HG03469 (cell line): ENCODE measurements at regions not wholly inside any gene's neighbourhood (a gene's known extent, or its start where the extent isn't known, plus 50 kb on each side); places are given as distances from the start of the nearest gene placed in this dataset.
A peak's percentile ranks its signal among the peaks of the same experiment; 100 is the strongest.

Source experiments
- ATAC-seq: cut with Tn5 transposase; IDR thresholded peaks from one replicate; pipeline ENCODE4 v1.9.1; 2021; ENCODE audit warnings: mild to moderate bottlenecking, moderate library complexity, moderate number of reproducible peaks; ENCODE audit not compliant: unreplicated experiment

DNA sequence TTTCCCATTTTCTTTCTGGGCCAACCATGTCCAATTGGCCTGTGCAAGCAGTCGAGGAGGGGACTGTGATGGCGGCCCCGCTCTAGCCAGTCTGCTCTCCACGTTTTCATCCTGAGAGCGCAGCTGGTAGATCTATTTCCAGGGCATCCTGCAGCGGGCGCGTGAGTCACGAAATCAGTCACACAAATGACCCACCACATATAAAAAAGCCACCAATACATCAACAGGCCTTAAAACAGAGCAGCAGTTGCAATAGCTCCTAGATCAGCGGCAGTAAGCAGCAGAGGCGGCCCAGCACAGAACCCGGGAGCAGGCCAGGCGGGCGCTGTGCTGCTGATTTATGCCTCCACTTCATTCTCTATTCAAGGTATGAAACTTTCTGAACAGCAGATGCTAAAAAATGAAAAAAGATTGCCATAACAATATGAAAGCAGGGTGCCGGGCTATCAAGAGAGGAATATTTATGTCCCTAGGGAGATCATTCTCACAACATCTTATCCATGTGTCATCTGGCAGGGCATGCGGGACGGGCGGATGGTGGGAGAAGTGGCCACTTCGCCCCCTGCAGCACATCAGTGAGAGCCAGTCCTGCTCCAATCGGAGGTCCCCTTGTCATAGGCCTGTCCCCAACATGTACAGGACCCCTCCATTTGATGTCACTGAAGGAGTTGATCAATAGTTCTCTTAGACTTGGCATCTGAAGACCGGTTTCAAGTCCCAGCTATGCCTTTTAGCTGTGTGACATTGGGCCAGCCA is 98.0 kb upstream of the GPR26 start:
- no peak for ATAC-seq

DNA sequence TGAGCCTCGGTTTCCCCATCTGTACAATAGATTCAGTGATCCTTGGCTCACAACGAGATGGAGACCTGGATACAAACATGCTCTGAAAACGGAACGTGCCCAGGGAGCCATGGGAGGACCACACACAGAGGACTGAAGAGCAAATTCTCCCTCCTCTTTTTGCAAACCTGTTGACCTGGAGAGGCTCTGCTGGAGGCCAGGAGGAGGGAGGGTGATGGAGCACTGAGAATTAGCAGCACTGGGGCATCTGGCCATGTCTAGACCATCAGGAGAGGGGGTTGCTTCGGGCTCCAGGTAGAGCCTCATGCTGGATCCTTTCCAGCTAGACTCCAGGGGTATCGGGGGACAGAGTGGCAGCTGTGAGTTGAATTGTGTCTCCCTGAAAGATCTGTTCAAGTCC is 97.4 kb upstream of the GPR26 start:
- no peak for ATAC-seq

DNA sequence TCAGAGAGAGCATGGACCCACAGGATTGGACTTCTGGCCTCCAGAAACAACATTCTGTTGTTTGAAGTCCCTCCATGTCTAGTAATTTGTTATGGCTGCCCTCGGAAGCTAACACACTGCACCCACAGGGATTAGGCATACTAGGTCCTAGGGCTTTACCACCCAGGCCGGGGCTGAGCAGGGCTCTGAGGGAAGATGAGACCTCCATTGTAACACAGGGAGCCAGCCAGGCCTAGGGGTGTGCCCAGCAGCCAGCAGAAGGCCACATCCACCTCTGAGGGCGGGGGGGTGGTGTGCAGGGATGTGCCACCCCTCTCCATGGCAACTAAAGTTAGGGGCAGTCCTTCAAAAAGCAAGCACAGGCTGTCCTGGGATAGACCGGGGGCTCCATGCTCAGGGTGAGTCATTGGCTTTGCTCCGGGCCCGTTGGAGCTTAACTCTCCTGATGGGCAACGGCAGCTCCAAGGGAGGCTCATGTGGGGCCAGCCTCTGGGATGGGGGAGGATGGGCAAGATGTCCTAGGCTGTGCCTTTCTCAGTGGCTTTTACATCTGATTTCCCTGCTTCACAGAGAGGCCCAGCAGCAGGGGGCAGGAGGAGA is 96.6 kb upstream of the GPR26 start:
- no peak for ATAC-seq

DNA sequence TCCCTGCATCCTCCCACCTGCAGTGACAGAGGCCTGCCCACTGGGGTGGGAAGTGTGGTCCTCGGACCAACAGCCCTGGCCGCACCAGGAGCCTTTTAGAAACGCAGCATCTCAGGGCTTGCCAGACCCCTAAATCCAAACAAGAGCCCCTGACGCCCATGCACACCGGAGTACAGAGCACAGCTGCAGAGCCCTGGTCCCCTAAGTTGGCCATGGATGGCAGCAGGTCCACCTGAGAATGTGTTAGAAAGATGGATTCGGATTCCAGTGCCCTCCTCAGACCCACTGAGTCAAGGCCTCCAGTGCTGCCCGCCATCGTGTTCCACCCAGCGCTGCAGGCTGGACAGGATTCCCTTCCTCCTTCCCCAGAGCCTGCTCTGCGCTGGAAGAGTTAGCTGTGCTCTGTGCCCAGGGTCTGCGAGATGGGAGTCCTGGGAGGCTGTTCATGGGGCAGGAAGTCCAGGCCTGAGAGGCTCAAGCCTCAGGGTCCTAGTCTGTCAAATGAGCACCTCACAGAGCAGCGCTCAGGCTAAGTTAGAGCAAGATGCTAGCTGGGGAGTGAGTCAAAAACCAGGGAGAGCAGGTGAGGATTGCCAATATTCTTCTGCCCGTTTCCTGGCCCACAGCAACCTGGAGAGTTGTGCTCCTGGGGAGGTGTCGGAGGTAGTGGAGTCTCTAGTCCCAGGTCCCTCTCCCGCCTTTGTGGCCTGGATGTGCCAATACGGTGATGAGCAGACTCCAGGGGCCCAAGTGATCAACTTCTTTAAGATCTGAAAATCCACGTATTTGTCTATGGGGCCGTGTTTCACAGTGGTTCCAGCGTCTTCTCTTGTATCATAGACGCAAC is 95.9 kb upstream of the GPR26 start:
- no peak for ATAC-seq

DNA sequence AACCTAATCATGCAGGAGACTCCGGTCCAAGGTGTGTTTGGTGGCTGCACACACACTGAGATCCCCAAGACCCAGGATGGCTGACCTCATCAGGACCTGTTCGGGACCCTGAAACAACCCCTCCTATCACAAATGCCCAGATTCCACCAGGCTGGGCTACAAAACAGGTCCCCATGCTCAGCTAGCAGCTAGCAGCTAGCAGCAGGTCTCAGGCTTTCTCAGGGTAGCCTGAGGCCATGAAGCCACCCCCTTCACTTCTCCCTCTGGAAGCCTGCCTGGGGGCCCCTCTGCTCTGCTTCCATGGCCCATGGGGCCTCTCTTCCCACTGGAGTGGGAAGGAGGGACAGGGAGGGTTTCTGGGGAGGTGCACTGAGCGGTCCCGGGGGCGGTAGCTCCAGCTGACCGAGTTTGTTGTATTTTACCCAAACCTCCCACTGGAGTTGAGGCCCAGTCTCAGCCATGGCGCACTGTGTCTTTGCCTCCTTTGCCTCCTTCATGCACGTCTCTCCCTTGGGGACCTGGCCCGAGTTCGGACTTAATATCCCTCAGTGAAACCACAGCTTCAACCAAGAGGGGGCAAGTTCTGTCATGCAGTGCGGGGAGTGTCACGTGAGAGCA is 95.1 kb upstream of the GPR26 start:
- ATAC-seq = no peak

DNA sequence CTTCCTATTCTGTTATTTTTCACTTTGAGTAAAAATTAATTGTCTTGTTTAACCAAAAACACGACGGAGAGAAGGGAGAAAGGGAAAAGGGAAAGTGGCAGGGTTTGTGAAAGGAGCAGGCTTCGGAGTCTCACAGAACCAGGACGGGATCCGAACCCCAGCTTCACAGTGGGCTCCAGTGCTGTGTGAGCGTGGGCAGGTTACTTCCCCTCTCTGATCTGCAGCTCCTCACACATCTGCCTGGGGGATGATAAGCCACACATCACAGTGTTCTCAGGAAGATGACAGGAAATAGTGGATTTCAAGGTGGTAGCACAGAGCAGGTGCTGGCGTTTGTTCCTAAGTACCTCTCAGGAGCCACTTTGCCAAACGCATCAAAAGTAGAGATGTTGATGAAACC is 94.2 kb upstream of the GPR26 start:
- ATAC-seq = no peak

DNA sequence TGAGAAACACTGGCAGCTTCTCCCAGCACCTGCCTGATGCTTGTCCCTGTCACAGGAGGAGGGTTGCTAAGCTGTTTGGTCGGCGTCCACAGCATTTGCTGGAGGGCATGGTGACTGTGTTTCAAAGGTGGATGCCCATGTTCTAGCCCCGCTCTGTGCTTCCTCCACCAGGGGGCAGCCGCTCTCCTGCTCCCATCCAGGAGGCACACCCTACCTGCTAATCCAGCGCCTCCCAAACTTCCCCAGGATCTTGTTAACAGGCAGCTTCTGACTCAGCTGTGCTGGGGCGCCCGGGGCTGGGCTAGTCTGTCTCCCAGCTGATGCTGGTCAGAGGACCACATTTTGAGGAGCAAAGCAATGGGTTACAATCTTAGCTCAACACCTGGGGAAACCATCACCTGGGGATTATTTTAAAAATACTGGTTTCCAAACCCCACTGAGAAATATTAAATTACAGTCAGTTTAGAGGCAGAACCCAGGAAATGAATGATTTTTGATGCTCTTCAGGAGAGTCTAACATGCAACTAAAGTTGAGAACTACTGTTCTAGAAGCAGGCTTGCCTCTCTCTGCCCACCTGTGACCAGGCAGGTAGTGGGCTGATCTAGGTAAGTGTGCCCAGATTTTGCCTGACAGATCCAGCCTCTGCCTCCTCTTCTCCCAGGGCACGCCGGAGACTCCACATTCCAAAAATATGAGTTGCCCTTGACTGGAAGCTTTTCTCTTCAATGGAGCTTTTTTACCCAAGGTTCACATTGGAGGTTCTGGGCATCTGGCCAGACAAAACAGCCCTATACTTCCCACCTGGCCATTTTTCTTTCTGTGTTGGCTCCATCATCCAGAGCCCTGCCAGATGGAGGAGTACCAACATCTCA is 92.7 kb upstream of the GPR26 start:
- no peak for ATAC-seq

DNA sequence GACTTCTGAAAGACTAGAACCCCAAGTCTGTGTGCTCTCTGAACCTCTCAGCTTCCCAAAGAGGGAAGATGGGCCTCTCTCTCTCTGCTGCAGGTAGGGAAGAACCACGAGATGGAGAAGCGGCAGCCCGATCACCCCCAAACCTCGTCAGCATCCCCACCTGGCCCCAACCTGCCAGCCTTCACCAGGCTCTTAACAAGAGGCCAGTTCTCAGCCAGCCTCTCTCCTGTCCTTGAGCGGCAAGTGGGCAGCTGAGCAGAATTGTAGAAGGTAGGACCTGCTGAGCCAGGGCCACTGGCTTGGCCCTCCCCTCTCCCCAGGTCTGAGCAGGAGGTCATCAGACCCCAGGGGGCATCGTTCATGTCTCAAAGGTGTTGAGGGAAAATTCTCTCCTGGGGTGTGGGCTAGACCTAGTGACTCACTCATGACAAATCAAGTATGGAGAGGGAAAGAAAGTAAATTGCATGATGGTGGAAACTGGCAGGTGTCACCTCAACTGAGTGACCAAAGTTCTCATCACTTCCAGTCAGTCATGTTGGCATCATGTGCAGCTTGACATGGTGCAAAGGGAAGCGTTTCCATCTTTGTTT is 92.0 kb upstream of the GPR26 start:
- no peak for ATAC-seq

DNA sequence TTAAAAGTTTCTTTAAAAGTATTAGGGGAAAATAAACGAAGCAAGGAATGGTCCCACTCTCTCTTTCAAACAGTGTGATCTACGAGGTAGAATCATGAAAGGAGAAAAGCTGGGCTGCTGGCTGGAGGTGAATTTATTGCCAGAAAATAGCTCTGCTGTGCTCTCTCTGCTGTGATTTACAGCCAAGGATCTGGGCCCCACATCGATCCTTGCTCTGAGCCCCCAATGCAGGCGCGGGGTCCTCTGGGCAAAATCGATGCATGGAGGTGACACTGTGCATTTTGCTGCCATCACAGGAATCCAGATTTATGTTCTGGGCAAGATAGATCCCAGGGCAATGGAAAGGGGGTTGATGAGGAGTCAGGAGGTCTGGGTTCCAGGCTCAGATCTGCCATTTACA is 91.0 kb upstream of the GPR26 start:
- ATAC-seq = no peak

DNA sequence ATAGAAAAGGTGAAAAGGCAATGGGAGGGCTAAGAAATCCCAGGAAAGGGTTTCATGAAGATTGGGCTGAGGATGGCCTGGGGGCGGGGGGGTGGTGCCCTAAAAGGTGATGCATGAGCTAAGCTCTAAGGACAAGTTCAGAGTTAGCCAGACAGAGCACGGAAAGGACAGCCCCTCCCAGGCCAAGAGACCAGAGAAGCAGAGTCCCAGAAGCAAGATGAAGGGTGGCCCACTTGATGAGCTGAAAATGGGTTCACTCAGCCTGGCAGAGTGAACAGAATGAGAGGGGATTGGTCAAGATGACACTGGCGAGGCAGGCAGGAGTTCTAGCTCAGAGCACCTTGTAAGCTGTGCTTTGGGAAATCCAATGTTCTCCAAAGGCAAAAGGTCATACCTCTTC is 89.4 kb upstream of the GPR26 start:
- no peak for ATAC-seq

DNA sequence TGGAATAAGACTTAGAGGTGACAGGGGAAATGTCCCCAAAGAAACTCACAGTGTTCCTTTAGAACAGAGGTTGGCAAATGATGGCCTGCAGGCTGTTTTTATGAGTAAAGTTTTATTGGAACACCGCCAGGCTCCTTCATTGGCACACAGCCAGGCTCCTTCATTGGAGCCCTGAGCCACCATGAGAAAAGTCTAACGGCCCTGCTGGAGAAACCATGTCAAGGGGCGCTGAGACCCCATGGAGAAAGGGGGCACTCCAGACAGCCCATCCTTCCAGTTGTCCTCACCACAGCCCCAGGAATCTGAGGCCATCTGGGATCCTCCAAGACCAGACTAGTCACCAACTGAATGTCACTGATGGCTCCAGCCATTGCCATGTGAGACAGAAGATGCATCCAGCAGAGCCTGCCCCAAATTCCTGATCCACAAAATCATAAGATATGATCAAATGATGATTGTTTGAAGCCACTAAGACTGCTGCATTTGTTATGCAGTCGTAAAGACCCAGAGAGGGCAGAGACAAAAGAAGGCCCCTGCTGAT is 88.2 kb upstream of the GPR26 start:
- ATAC-seq = no peak

DNA sequence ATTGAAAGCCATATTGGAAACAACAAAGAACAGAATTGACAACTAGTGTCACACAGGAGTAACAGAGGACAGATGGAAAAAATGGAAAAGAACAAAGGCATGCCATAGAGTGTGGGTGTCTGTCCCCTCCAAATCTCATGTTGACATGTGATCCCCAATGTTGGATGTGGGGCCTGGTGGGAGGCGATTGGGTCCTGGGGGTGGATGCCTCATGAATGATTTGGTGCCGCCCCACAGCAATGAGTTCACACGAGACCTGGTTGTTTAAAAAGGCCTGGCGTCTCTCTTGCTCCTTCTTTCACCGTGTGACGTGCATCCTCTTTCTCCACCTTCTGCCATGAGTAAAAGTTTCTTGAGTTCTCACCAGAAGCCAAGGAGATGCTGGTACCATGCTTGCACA is 87.4 kb upstream of the GPR26 start:
- no peak for ATAC-seq

DNA sequence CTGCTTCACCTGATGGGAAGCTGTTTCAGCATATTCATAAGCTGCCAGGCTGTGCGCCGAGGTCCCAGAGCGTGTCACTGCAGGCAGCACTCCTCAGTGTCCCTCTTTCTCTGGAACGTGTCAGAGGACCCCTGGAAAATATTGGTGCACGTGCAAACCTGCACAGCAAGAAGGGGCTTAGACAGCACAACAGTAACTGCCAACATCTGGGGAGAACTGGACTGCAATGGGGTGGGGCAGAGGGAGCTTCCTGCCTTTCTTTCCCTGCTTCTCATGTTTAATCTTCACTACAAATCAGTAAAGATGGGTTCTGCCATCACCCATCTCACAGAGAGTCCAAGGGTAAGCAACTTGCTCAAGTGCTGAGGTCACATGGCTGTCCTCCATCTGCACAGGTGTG is 86.5 kb upstream of the GPR26 start:
- no peak for ATAC-seq

DNA sequence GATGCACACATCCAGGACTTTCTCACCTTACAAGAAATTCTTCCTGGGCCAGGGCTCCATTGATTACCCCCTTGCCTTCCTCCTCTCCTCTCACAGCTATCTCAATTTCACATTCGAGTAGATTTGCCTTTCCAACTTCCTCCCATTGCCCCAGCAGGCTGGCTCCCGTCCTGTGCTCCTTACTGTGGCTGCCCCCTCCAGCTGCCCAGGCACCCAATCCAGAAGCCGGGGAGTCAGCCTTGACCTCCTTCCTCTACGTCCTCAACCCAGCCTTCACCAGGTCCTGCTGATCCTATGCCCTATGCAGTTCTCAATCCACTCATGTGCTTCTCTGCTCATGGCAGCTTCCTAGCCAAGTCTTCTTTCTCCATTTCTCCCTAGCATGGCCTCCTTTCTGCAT is 85.7 kb upstream of the GPR26 start:
- no peak for ATAC-seq

DNA sequence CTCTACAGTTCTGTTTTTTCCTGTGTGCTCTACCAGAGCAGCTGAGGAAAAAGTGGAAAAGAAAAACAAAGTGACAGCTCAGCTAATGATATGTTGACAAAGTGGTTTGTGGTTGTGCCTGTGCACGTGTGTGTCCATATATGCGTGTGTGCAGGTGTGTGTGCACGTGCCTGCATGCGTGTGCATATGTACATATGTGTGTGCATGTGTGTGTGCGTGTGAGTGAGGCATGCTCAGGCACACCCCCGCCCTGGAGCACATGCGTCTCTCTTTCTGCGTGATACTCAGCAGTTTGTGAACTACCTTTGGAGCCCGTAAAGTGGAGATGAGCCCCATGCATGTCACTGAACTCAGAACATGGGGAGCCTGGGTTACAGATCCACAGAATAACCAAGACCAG is 84.5 kb upstream of the GPR26 start:
- no peak for ATAC-seq

DNA sequence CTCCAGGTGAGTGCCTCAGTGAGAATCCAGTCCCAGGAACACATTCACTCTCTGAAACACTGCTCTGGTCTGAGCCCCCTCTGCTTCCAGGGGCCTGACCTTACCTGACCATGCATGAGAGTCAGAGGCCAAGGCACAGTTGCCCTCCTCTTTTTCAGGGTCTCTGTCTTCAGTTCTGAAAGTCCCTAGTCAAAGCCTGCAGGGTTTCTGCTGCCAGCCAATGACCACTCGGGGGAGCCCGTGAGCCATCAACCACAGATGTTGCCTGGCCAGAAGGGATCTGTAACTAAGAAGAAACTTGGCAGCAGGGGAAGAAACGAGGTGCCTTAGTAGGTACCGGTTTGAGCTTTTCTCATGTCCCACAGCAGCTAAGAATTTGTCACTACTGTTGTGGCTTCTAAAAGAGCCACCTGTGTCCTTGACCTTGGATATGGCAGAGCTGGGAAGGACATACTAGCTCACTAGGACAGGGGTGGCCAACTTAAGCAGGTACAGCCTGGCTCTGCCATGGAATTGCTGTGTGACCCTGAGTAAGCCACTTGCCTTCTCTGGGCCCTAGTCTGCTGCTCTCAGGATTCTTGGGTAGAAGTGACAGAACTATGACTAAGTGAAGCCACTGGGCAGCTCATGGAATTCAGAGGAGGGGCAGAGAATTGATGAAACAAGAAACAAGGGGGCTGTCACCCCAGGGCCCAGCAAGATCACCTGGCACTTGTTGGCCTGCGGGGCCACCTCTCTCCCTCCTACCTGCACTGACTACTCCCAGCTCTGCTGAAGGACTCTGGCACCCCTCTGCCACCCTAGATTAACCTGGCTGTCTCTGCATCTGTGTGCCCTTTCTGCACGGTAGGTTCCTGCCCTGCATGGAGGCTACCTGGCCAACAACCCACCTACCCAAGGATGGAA is 83.8 kb upstream of the GPR26 start:
- peak; percentile 42 for ATAC-seq

DNA sequence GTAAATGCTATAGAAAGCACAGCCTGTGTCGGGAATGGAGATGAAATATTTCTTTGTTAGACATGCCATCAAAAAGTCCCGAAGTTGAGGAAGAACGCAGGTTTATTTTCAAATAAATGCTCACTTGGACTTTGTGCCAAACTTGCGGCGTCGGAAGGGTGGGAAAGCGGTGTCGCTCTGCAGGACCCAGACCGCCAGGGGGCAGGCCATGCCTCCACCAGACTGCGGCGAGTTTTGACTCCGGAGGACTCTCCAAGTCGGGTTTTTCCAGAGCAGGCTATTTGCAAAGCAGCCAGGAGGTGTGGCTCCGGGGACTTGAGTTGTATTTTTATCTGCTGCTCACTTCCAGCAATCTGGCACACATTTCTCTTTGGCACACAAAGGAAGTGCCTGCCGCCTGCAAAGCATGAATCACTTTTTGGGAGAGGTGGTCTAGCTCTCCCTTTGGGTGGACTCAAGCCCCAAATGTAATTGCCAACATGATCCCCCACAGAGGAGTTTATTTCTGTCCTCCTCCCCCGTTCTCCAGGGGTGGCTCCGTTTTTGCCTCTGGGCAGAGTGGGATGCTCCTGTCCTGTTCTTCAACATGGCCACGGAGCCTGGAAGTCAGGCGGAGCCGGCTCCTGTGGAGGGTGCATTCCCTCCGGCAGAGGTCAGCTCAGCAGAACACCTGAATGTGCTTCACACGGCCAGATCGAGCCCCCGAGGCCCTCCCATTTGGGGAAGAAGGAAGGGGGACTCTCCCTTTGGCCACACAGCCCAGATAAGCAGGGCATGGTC is 82.3 kb upstream of the GPR26 start:
- no peak for ATAC-seq

DNA sequence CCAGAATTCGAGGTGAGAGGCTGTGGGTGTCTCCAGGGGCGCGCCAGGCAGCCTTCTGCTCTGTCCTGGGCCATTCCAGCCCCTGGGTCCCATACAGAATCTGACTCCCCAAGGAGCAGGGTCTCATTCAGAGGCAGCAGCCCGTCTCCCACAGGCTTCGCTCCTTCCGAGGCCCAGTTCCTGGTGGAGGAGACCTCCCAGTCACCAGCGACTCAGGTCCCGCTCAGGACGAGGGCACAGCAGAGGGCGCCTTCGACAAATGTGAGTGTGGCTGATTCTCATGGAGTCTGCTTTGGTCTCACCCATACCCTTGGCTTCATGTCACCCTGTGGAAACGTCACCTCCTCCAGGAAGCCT is 81.8 kb upstream of the GPR26 start:
- no peak for ATAC-seq
